HEK293 (cell line): ENCODE measurements at regions not wholly inside any gene's neighbourhood (a gene's known extent, or its start where the extent isn't known, plus 50 kb on each side); places are given as distances from the start of the nearest gene placed in this dataset.

Experiments used
- GLIS1 ChIP-seq: fragments of 450-650 bp; formaldehyde crosslinking; IDR thresholded peaks from 2 replicates; pipeline ENCODE4 v1.5.1; 2016; ENCODE audit warnings: missing biosample characterization, missing genetic modification characterization
- HOXC10 ChIP-seq: sonication (generic); formaldehyde crosslinking; IDR thresholded peaks from 2 replicates; pipeline ENCODE4 v1.8.1; 2023; ENCODE audit warnings: mild to moderate bottlenecking, missing genetic modification reagents
- PRDM1 ChIP-seq: fragments of 450-650 bp; formaldehyde crosslinking; IDR thresholded peaks from 2 replicates; pipeline ENCODE4; 2016; ENCODE audit warnings: missing biosample characterization, missing genetic modification characterization
- TCF7L2 ChIP-seq: IDR thresholded peaks from 2 replicates; pipeline ENCODE4 v1.6.1; 2011; ENCODE audit warnings: low read depth, mild to moderate bottlenecking, inconsistent platforms, low read length, moderate library complexity, borderline replicate concordance
- ZNF530 ChIP-seq: fragments of 450-650 bp; formaldehyde crosslinking; IDR thresholded peaks from 2 replicates; pipeline ENCODE4 v1.5.1; 2016; ENCODE audit warnings: low read depth, missing biosample characterization, missing genetic modification characterization
- ZNF600 ChIP-seq: fragments of 450-650 bp; formaldehyde crosslinking; IDR thresholded peaks from 2 replicates; pipeline ENCODE4 v1.5.1; 2016; ENCODE audit warnings: missing biosample characterization, missing genetic modification characterization
- ZNF664 ChIP-seq: fragments of 450-650 bp; formaldehyde crosslinking; IDR thresholded peaks from 2 replicates; pipeline ENCODE4 v1.5.1; 2016; ENCODE audit warnings: missing biosample characterization, missing genetic modification characterization
- TF ChIP-seq, protein P1 (sequence below): fragments of 450-650 bp; formaldehyde crosslinking; IDR thresholded peaks from 2 replicates; pipeline ENCODE4 v1.5.1; 2016; ENCODE audit warnings: missing biosample characterization, missing genetic modification characterization
- TF ChIP-seq, protein P2 (sequence below): fragments of 450-650 bp; formaldehyde crosslinking; IDR thresholded peaks from 2 replicates; pipeline ENCODE4; 2016; ENCODE audit warnings: missing biosample characterization, missing genetic modification characterization
- TF ChIP-seq, protein P3 (sequence below): fragments of 450-650 bp; formaldehyde crosslinking; IDR thresholded peaks from 2 replicates; pipeline ENCODE4 v1.5.1; 2016; ENCODE audit warnings: missing biosample characterization, missing genetic modification characterization

DNA sequence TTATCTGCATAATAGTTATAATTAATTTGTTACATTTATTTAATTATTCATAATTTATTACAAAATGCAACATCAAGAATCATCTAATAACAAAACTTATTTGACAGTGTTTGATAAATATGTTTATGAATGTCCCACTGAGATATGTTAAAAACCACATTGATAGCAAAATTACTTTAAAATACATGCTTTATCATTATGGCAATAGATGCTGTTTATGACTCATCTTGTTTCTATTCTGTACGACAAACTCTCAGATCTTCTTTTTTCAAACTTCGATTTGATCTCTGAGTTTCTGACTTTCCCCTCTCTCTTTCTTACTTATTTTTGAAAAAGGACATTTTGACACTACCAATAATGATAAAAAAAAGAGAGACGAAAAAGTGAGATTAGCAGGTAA is 56.8 kb upstream of the LRRK2 start:
- TF ChIP-seq, protein P1, sequence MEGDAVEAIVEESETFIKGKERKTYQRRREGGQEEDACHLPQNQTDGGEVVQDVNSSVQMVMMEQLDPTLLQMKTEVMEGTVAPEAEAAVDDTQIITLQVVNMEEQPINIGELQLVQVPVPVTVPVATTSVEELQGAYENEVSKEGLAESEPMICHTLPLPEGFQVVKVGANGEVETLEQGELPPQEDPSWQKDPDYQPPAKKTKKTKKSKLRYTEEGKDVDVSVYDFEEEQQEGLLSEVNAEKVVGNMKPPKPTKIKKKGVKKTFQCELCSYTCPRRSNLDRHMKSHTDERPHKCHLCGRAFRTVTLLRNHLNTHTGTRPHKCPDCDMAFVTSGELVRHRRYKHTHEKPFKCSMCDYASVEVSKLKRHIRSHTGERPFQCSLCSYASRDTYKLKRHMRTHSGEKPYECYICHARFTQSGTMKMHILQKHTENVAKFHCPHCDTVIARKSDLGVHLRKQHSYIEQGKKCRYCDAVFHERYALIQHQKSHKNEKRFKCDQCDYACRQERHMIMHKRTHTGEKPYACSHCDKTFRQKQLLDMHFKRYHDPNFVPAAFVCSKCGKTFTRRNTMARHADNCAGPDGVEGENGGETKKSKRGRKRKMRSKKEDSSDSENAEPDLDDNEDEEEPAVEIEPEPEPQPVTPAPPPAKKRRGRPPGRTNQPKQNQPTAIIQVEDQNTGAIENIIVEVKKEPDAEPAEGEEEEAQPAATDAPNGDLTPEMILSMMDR (tag by site-specific recombination): no peak
- no peak for TF ChIP-seq TCF7L2
- TF ChIP-seq ZNF530 (tag by site-specific recombination): no peak
- no peak for TF ChIP-seq ZNF664 (tag by site-specific recombination)
- TF ChIP-seq PRDM1: no peak
- TF ChIP-seq, protein P2, sequence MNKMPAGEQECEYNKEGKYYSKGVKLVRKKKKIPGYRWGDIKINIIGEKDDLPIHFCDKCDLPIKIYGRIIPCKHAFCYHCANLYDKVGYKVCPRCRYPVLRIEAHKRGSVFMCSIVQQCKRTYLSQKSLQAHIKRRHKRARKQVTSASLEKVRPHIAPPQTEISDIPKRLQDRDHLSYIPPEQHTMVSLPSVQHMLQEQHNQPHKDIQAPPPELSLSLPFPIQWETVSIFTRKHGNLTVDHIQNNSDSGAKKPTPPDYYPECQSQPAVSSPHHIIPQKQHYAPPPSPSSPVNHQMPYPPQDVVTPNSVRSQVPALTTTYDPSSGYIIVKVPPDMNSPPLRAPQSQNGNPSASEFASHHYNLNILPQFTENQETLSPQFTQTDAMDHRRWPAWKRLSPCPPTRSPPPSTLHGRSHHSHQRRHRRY: no peak
- TF ChIP-seq GLIS1 (tag by site-specific recombination): no peak
- no peak for TF ChIP-seq HOXC10 (CRISPR knock-in tag)
- TF ChIP-seq ZNF600: no peak
- TF ChIP-seq, protein P3, sequence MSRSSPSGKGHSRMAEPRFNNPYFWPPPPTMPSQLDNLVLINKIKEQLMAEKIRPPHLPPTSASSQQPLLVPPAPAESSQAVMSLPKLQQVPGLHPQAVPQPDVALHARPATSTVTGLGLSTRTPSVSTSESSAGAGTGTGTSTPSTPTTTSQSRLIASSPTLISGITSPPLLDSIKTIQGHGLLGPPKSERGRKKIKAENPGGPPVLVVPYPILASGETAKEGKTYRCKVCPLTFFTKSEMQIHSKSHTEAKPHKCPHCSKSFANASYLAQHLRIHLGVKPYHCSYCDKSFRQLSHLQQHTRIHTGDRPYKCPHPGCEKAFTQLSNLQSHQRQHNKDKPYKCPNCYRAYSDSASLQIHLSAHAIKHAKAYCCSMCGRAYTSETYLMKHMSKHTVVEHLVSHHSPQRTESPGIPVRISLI (tag by site-specific recombination): no peak
